ENCODE measurements at regions not wholly inside any gene's neighbourhood (a gene's known extent, or its start where the extent isn't known, plus 50 kb on each side); places are given as distances from the start of the nearest gene placed in this dataset.
"Not testable (repeated sequence)": the region's sequence is repeated elsewhere in the genome, so short reads cannot be mapped to it uniquely, and the experiment has no call there.

DNA sequence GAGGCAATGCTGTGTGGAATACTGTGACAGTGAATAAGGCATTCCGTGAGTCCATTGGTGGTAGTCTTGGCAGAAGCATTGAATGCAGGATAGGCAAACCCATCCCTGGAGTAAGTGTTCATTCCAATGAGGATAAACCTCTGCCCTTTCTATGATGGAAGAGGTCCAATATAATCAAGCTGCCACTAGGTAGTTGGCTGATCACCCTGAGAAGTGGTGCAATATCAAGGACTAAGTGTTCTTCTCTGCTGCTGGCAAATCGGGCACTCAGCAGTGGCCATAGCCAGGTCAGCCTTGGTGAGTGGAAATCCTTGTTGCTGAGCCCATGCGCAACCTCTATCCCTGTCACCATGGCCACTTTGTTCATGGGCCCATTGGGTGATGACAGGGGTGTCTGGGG lies 70.1 kb downstream of the FBXO4 start:
- Mint-ChIP-seq H3K9me3 (no peaks in the 10 kb centered on the region), H3K4me1 (ENCODE audit: low read depth in 2 of 2) (no peaks in the 10 kb centered on the region), H3K4me3 (no peak overlapping the region), H3K27me3 (peaks cover 9 to 18% of the 10 kb centered on the region in 2 donors), H3K27ac (no peak overlapping the region), H3K36me3 (no peaks in the 10 kb centered on the region)
- no peak for DNase-seq (ENCODE audit: low spot score)
- ATAC-seq = no peak

DNA sequence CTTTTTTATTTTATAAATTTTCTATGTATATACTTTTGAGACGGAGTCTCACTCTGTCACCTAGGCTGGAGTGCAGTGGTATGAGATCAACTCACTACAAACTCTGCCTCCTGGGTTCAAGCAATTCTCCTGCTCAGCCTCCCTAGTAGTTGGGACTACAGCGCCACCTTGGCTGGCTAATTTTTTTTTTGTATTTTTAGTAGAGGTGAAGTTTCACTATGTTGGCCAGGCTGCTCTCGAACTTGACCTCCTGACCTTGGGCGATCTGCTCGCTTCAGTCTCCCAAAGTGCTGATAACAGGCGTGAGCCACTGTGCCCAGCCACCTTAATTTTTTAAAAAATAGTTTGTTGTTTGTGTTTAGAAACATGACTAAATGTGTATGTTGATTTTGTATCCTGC lies 76.6 kb downstream of the FBXO4 start:
- no peak for DNase-seq (ENCODE audit: low spot score)
- H3K27ac Mint-ChIP-seq = no peak overlapping the region
- no peak overlapping the region for H3K4me3 Mint-ChIP-seq
- peaks cover 6 to 7% of the 10 kb centered on the region in 2 donors for H3K27me3 Mint-ChIP-seq
- H3K36me3 Mint-ChIP-seq = no peaks in the 10 kb centered on the region
- H3K4me1 Mint-ChIP-seq (ENCODE audit: low read depth in 2 of 2) = no peaks in the 10 kb centered on the region
- no peaks in the 10 kb centered on the region for H3K9me3 Mint-ChIP-seq
- ATAC-seq = no peak

GRCh38 chr5:42003852-42004251 lies 78.8 kb downstream of the FBXO4 start:
- not testable (repeated sequence) for ATAC-seq; H3K27ac Mint-ChIP-seq; H3K27me3 Mint-ChIP-seq; H3K9me3 Mint-ChIP-seq; H3K4me3 Mint-ChIP-seq; DNase-seq (ENCODE audit: low spot score); H3K4me1 Mint-ChIP-seq (ENCODE audit: low read depth in 2 of 2); H3K36me3 Mint-ChIP-seq

- ATAC-seq = no peak
- Mint-ChIP-seq H3K36me3 (no peaks in the 10 kb centered on the region), H3K4me3 (no peak overlapping the region), H3K9me3 (no peaks in the 10 kb centered on the region), H3K27me3 (peaks cover 6 to 7% of the 10 kb centered on the region in 2 donors), H3K27ac (no peak overlapping the region), H3K4me1 (ENCODE audit: low read depth in 2 of 2) (no peaks in the 10 kb centered on the region)
- DNase-seq (ENCODE audit: low spot score) = no peak
These were observed 80.6 kb downstream of the FBXO4 start for GRCh38 chr5:42005561-42006153.

DNA sequence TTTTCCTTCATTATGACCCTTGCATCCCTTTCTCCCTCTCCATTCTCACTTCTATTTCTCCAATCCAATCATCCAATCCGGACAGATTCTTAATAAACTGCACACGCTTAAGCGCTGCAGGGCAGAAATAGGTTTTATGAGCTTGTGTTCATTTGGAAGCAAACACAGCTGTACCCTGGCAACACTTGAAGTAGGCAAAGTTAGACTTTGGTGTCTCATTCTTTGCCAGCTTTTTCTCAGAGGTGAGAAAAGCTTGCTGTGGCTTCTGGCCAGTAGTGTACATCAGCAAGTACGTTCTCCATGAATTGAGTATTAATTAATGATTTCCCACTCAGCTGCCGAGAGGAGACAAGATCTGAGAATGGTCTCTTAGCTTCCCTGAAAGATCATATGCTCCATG lies 88.5 kb downstream of the FBXO4 start:
- ATAC-seq (no peak), DNase-seq (ENCODE audit: low spot score) (no peak)
- peaks cover 16 to 40% of the 10 kb centered on the region in 2 donors for H3K27me3 Mint-ChIP-seq
- H3K4me3 Mint-ChIP-seq = no peak overlapping the region
- no peaks in the 10 kb centered on the region for H3K36me3 Mint-ChIP-seq
- no peaks in the 10 kb centered on the region for H3K9me3 Mint-ChIP-seq
- no peaks in the 10 kb centered on the region for H3K4me1 Mint-ChIP-seq (ENCODE audit: low read depth in 2 of 2)
- no peak overlapping the region for H3K27ac Mint-ChIP-seq

DNA sequence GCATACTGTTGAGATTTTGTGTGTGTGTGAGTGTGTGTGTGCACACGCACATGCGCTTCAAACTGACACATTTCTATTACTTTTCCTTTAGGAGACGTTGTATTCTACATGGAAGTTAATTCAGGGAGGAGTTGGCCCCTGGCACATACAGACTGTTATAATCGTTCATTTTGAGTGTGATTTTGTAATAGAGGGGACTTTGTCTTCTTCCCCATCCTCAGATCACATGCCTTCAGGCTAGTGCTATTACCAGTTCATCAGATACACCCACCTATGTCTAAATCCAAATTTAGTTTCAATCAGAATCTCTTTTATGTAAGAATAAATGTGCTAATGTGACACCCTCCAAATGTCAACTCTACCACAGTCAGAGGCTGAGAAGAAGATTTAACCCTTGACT lies 90.2 kb downstream of the FBXO4 start:
- ATAC-seq (no peak), DNase-seq (ENCODE audit: low spot score) (no peak)
- Mint-ChIP-seq H3K36me3 (no peaks in the 10 kb centered on the region), H3K27me3 (peaks cover 16 to 40% of the 10 kb centered on the region in 2 donors), H3K9me3 (no peaks in the 10 kb centered on the region), H3K4me1 (ENCODE audit: low read depth in 2 of 2) (no peaks in the 10 kb centered on the region), H3K4me3 (no peak overlapping the region), H3K27ac (no peak overlapping the region)

DNA sequence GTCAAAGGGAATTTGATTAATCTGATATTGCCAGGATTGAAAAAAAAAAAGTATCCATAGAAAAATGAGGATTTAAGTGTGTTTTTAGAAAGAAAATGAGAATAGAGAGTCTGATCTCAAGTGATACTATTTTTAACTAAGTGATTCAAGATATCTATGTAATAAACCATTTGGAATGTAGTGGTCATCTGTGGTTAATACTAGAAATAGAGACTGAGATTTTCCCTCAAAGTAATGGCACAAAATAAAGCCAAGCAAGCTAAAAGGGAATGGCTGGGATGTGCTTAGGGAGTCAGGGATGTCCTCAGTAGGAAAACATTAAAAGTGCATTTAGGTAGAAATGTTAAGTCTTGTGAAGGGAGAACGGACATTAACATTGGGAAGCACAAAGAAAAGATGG lies 90.6 kb downstream of the FBXO4 start:
- H3K27ac Mint-ChIP-seq = no peak overlapping the region
- no peak overlapping the region for H3K4me3 Mint-ChIP-seq
- no peaks in the 10 kb centered on the region for H3K4me1 Mint-ChIP-seq (ENCODE audit: low read depth in 2 of 2)
- DNase-seq (ENCODE audit: low spot score) = no peak
- no peak for ATAC-seq
- no peaks in the 10 kb centered on the region for H3K36me3 Mint-ChIP-seq
- H3K27me3 Mint-ChIP-seq = peaks cover 18 to 42% of the 10 kb centered on the region in 2 donors
- no peaks in the 10 kb centered on the region for H3K9me3 Mint-ChIP-seq

- Mint-ChIP-seq H3K4me1 (ENCODE audit: low read depth in 2 of 2) (no peaks in the 10 kb centered on the region), H3K27ac (no peak overlapping the region), H3K4me3 (no peak overlapping the region), H3K27me3 (peaks cover 13 to 42% of the 10 kb centered on the region in 2 donors), H3K36me3 (no peaks in the 10 kb centered on the region), H3K9me3 (peaks cover 3% of the 10 kb centered on the region)
- no peak for DNase-seq (ENCODE audit: low spot score)
- ATAC-seq = no peak
These were observed 95.9 kb downstream of the FBXO4 start for GRCh38 chr5:42020788-42021530.

GRCh38 chr5:42021923-42022322 lies 96.8 kb downstream of the FBXO4 start:
- Mint-ChIP-seq H3K36me3 (no peaks in the 10 kb centered on the region), H3K27ac (no peak overlapping the region), H3K4me3 (no peak overlapping the region), H3K27me3 (peaks cover 14 to 45% of the 10 kb centered on the region in 2 donors), H3K9me3 (peaks cover 3% of the 10 kb centered on the region), H3K4me1 (ENCODE audit: low read depth in 2 of 2) (no peaks in the 10 kb centered on the region)
- DNase-seq (ENCODE audit: low spot score) = no peak
- no peak for ATAC-seq

GRCh38 chr5:42022383-42022972 lies 97.4 kb downstream of the FBXO4 start:
- no peaks in the 10 kb centered on the region for H3K36me3 Mint-ChIP-seq
- no peaks in the 10 kb centered on the region for H3K4me1 Mint-ChIP-seq (ENCODE audit: low read depth in 2 of 2)
- peaks cover 16 to 45% of the 10 kb centered on the region in 2 donors for H3K27me3 Mint-ChIP-seq
- ATAC-seq (no peak), DNase-seq (ENCODE audit: low spot score) (no peak)
- peaks cover 3% of the 10 kb centered on the region for H3K9me3 Mint-ChIP-seq
- no peak overlapping the region for H3K4me3 Mint-ChIP-seq
- no peak overlapping the region for H3K27ac Mint-ChIP-seq

DNA sequence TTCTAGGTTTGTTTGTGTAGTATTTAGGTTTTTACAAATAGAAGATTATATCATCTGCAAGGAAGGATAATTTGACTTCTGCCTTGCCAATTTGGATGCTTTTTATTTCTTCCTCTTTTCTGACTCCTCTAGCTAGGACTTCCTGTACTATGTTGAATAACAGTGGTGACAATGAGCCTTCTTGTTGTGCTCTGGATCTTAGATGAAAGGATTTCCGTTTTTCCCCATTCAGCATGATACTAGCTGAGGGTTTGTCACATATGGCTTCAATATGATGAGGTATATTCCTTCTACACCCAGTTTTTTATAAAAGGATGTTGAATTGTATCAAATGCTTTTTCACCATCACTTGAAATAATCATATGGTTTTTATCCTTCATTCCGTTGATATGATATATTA lies 101.4 kb downstream of the FBXO4 start:
- ATAC-seq (no peak), DNase-seq (ENCODE audit: low spot score) (no peak)
- peaks cover 3% of the 10 kb centered on the region for H3K9me3 Mint-ChIP-seq
- H3K27me3 Mint-ChIP-seq = peaks cover 18 to 52% of the 10 kb centered on the region in 2 donors
- H3K27ac Mint-ChIP-seq = no peak overlapping the region
- no peaks in the 10 kb centered on the region for H3K36me3 Mint-ChIP-seq
- no peak overlapping the region for H3K4me3 Mint-ChIP-seq
- H3K4me1 Mint-ChIP-seq (ENCODE audit: low read depth in 2 of 2) = no peaks in the 10 kb centered on the region

GRCh38 chr5:42032137-42032536 lies 107.1 kb downstream of the FBXO4 start:
- Mint-ChIP-seq H3K4me3 (no peak overlapping the region), H3K9me3 (no peaks in the 10 kb centered on the region), H3K27ac (no peak overlapping the region), H3K36me3 (no peaks in the 10 kb centered on the region), H3K27me3 (peaks cover 11 to 50% of the 10 kb centered on the region in 2 donors), H3K4me1 (ENCODE audit: low read depth in 2 of 2) (no peaks in the 10 kb centered on the region)
- ATAC-seq (no peak), DNase-seq (ENCODE audit: low spot score) (no peak)

DNA sequence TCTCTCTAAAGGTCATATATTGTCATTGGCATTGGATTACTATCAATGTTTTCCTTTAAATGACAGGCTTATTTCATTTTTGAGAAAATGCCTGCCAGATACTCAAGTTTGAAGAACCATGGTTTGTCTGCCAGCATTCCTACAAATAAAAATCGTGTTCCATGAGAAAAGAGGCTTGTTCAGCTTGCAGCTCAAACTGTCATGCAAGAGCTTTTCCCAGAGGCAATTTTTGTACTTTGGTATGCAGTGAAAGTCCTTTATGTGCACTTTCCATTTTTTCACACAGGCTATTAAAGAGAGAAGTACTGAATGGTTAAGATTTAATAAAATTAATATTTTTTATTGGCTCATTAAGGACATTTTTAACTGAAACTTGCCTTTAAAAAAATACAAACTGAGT lies 110.4 kb downstream of the FBXO4 start:
- H3K27ac Mint-ChIP-seq = no peak overlapping the region
- DNase-seq (ENCODE audit: low spot score) (no peak), ATAC-seq (no peak)
- H3K4me3 Mint-ChIP-seq = no peak overlapping the region
- H3K4me1 Mint-ChIP-seq (ENCODE audit: low read depth in 2 of 2) = no peaks in the 10 kb centered on the region
- H3K27me3 Mint-ChIP-seq = peaks cover 8 to 49% of the 10 kb centered on the region in 2 donors
- H3K9me3 Mint-ChIP-seq = no peaks in the 10 kb centered on the region
- H3K36me3 Mint-ChIP-seq = no peaks in the 10 kb centered on the region

DNA sequence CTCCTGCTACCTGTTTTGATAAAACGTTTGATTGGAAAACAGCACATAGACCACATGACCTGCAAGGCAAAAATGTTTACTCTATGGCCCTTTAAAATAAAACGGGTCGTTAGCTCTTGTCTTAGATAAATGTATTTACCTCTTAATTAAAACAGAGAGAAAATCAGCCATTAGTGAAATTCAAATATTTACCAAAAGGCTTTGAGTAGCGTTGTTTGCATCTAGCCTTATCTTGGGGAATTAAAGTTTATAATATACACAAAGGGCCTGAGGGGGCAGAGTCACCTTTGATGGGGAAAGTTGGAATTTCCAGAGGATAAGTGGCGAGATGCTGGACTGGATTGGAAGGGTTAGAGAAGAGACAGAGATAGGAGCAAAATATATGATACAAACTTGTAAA lies 111.3 kb downstream of the FBXO4 start:
- H3K4me1 Mint-ChIP-seq (ENCODE audit: low read depth in 2 of 2) = no peaks in the 10 kb centered on the region
- no peak overlapping the region for H3K4me3 Mint-ChIP-seq
- no peak for ATAC-seq
- no peak for DNase-seq (ENCODE audit: low spot score)
- no peaks in the 10 kb centered on the region for H3K36me3 Mint-ChIP-seq
- H3K27ac Mint-ChIP-seq = no peak overlapping the region
- peaks cover 8 to 49% of the 10 kb centered on the region in 2 donors for H3K27me3 Mint-ChIP-seq
- no peaks in the 10 kb centered on the region for H3K9me3 Mint-ChIP-seq
